ENCODE measurements at regions not wholly inside any gene's neighbourhood (a gene's known extent, or its start where the extent isn't known, plus 50 kb on each side); places are given as distances from the start of the nearest gene placed in this dataset.

- no peak for TF ChIP-seq ZNF462 (CRISPR knock-in tag; IDR thresholded peaks at IDR 0.05)
Measured at GRCh38 chr14:40674502-40674901, 932.2 kb upstream of the LRFN5 start (continued).

GRCh38 chr14:40656311-40656710, 950.4 kb upstream of the LRFN5 start:
- Histone ChIP-seq H3K9me2 (ENCODE audit: insufficient read depth) (no peaks in the 10 kb centered on the region), H3K4me3 (no peak overlapping the region), H3F3A (replicated peaks; ENCODE audit: low read depth) (no peaks in the 10 kb centered on the region), H3K79me2 (replicated peaks; ENCODE audit: insufficient read depth) (no peaks in the 10 kb centered on the region), H4K20me1 (replicated peaks; ENCODE audit: insufficient read depth) (no peaks in the 10 kb centered on the region), H3K27me3 (ENCODE audit: insufficient read depth) (no peaks in the 10 kb centered on the region), H3K4me2 (no peak overlapping the region), H3K27ac (ENCODE audit: low read depth) (no peak overlapping the region), H3K36me3 (ENCODE audit: insufficient read depth) (no peaks in the 10 kb centered on the region), H3K4me1 (ENCODE audit: insufficient read depth) (no peaks in the 10 kb centered on the region), H2AFZ (no peak overlapping the region)
- H3K27me3 Mint-ChIP-seq (ENCODE audit: insufficient read depth, low read depth, poor library complexity): no peaks in the 10 kb centered on the region
- no peaks in the 10 kb centered on the region for H3K9me3 Mint-ChIP-seq
- H3K27ac Mint-ChIP-seq: no peak overlapping the region
- ATAC-seq: no peak
- no peaks in the 10 kb centered on the region for H3K36me3 Mint-ChIP-seq (ENCODE audit: low read depth)
- DNase-seq (ENCODE audit: low spot score): no peak
- H3K4me3 Mint-ChIP-seq: no peak overlapping the region
- TF ChIP-seq REST (IDR thresholded peaks at IDR 0.05; ENCODE audit: unreplicated experiment) (no peak), ZNF114 (CRISPR knock-in tag; IDR thresholded peaks at IDR 0.05) (no peak)
- no peaks in the 10 kb centered on the region for H3K4me1 Mint-ChIP-seq

All from GM23338 (cell line).